ENCODE measurements at regions not wholly inside any gene's neighbourhood (a gene's known extent, or its start where the extent isn't known, plus 50 kb on each side); places are given as distances from the start of the nearest gene placed in this dataset.

DNA sequence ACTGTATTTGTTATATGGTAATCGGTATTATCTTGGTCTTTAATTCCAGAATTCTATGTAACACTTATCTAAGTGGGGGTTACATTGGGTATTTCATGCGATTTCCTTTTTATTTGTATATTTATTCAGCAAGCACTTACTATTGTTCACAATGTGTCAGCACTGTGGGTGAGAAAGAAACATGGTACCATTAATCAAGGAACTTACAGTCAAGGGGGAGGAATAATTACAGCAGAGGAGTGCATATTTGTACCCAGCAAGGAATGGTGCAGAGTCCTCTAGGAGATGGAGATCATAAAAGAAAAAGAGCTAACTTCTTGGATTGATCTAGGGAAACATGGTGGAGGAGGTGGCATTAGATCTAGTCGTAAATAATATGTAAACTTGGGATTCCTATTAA, 117.0 kb upstream of the KCNJ16 start:
- BruUV-seq (replicated peaks): no TSS peak
- Histone ChIP-seq H2AFZ (ENCODE audit: low read depth, low read length) (no peak overlapping the region), H3K4me2 (ENCODE audit: insufficient read depth, low read length) (no peak overlapping the region), H3K9ac (ENCODE audit: insufficient read depth in 1 of 2, low read depth in 2 of 2, low read length in 2 of 2) (no peak overlapping the region), H3K4me3 (no peak overlapping the region), H3K36me3 (ENCODE audit: control insufficient read depth, insufficient read depth, low read length) (no peaks in the 10 kb centered on the region), H3K27ac (ENCODE audit: extremely low read depth, low read depth, low read length) (no peak overlapping the region), H3K27me3 (ENCODE audit: control insufficient read depth in 2 of 2, insufficient read depth in 2 of 2, low read length in 2 of 2) (no peaks in the 10 kb centered on the region), H4K20me1 (replicated peaks; ENCODE audit: control insufficient read depth, insufficient read depth, low read length) (no peaks in the 10 kb centered on the region), H3K79me2 (ENCODE audit: control insufficient read depth, insufficient read depth, low read length) (no peaks in the 10 kb centered on the region), H3K9me3 (replicated peaks; ENCODE audit: control insufficient read depth, insufficient read depth, low read depth, low read length) (no peaks in the 10 kb centered on the region), H3K9me1 (ENCODE audit: control insufficient read depth, insufficient read depth, low read length) (no peaks in the 10 kb centered on the region), H3K4me1 (replicated peaks in 1 of 2; ENCODE audit: control insufficient read depth in 2 of 2, insufficient read depth in 2 of 2, low read length in 2 of 2) (no peaks in the 10 kb centered on the region; a peak in 1 of 5 replicates)
- POLR2A ChIA-PET: interaction anchor here (0.6 kb wide), 1 partner anchor 1076 kb away, joined by 3 read pairs; no protein-coding TSS in a partner anchor
- in situ Hi-C loops (cut with MboI) (no loop called here), intact Hi-C loops (cut with micrococcal nuclease) (no loop called here)
- 15% methylated on average over 3 of the region's 3 CpGs for WGBS (ENCODE audit: insufficient coverage, low coverage, missing lambda C conversion rate)
- no peak for FAIRE-seq
- TF ChIP-seq, protein P1, sequence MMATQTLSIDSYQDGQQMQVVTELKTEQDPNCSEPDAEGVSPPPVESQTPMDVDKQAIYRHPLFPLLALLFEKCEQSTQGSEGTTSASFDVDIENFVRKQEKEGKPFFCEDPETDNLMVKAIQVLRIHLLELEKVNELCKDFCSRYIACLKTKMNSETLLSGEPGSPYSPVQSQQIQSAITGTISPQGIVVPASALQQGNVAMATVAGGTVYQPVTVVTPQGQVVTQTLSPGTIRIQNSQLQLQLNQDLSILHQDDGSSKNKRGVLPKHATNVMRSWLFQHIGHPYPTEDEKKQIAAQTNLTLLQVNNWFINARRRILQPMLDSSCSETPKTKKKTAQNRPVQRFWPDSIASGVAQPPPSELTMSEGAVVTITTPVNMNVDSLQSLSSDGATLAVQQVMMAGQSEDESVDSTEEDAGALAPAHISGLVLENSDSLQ (IDR thresholded peaks at IDR 0.05): no peak
- TF ChIP-seq SRSF7 (optimal IDR thresholded peaks at IDR 0.05; ENCODE audit: low read depth, low read length) (no peak), NBN (IDR thresholded peaks at IDR 0.05; ENCODE audit: low read depth) (no peak)
- TF ChIP-seq, protein P2, sequence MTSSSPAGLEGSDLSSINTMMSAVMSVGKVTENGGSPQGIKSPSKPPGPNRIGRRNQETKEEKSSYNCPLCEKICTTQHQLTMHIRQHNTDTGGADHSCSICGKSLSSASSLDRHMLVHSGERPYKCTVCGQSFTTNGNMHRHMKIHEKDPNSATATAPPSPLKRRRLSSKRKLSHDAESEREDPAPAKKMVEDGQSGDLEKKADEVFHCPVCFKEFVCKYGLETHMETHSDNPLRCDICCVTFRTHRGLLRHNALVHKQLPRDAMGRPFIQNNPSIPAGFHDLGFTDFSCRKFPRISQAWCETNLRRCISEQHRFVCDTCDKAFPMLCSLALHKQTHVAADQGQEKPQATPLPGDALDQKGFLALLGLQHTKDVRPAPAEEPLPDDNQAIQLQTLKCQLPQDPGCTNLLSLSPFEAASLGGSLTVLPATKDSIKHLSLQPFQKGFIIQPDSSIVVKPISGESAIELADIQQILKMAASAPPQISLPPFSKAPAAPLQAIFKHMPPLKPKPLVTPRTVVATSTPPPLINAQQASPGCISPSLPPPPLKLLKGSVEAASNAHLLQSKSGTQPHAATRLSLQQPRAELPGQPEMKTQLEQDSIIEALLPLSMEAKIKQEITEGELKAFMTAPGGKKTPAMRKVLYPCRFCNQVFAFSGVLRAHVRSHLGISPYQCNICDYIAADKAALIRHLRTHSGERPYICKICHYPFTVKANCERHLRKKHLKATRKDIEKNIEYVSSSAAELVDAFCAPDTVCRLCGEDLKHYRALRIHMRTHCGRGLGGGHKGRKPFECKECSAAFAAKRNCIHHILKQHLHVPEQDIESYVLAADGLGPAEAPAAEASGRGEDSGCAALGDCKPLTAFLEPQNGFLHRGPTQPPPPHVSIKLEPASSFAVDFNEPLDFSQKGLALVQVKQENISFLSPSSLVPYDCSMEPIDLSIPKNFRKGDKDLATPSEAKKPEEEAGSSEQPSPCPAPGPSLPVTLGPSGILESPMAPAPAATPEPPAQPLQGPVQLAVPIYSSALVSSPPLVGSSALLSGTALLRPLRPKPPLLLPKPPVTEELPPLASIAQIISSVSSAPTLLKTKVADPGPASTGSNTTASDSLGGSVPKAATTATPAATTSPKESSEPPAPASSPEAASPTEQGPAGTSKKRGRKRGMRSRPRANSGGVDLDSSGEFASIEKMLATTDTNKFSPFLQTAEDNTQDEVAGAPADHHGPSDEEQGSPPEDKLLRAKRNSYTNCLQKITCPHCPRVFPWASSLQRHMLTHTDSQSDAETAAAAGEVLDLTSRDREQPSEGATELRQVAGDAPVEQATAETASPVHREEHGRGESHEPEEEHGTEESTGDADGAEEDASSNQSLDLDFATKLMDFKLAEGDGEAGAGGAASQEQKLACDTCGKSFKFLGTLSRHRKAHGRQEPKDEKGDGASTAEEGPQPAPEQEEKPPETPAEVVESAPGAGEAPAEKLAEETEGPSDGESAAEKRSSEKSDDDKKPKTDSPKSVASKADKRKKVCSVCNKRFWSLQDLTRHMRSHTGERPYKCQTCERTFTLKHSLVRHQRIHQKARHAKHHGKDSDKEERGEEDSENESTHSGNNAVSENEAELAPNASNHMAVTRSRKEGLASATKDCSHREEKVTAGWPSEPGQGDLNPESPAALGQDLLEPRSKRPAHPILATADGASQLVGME (CRISPR knock-in tag; IDR thresholded peaks at IDR 0.05): no peak
- TF ChIP-seq, protein P3, sequence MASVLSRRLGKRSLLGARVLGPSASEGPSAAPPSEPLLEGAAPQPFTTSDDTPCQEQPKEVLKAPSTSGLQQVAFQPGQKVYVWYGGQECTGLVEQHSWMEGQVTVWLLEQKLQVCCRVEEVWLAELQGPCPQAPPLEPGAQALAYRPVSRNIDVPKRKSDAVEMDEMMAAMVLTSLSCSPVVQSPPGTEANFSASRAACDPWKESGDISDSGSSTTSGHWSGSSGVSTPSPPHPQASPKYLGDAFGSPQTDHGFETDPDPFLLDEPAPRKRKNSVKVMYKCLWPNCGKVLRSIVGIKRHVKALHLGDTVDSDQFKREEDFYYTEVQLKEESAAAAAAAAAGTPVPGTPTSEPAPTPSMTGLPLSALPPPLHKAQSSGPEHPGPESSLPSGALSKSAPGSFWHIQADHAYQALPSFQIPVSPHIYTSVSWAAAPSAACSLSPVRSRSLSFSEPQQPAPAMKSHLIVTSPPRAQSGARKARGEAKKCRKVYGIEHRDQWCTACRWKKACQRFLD (CRISPR knock-in tag; IDR thresholded peaks at IDR 0.05): no peak
- ATAC-seq: no peak
- DNase-seq (ENCODE audit: extremely low read depth in 1 of 4, low spot score in 3 of 4): no peak
- CTCF ChIA-PET (ENCODE audit: low intra/inter-chr PET ratio): no interaction called here

Data from K562 (cell line).